Hepatocyte (in vitro differentiated cells): ENCODE measurements at regions not wholly inside any gene's neighbourhood (a gene's known extent, or its start where the extent isn't known, plus 50 kb on each side); places are given as distances from the start of the nearest gene placed in this dataset.

Experiments used
- EZH2phosphoT487 ChIP-seq: fragments of 200-600 bp; sonication (generic); IDR thresholded peaks from one replicate; pipeline ENCODE4 v1.6.1; 2018; ENCODE audit warnings: antibody characterized with exemption, mild to moderate bottlenecking, low read depth, moderate library complexity; ENCODE audit not compliant: unreplicated experiment, severe bottlenecking
- TF ChIP-seq, protein P1 (sequence below): fragments of 200-600 bp; sonication (generic); IDR thresholded peaks from 2 replicates; pipeline ENCODE4 v1.5.1; 2016; ENCODE audit warnings: antibody characterized with exemption, mild to moderate bottlenecking; ENCODE audit not compliant: poor library complexity

DNA sequence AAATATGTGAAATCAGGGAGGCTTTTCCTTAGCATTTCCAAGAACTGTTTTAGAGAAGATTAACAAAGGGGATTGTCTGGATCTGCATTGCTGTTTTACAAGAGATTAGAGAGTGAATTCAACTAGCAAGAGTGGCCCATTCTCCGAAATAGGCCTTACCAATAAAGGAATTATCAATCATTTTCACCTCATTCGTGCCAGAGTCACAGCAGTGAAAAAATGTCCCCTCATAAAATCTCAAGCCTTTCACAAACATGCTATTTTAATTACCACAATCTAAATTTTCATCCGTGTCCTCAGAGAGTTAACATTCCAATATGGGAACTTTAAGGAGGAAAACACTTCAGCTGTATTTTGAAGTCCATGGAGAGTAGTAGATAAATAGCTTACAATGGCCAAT, 979.6 kb downstream of the RPA4 start:
- TF ChIP-seq, protein P1, sequence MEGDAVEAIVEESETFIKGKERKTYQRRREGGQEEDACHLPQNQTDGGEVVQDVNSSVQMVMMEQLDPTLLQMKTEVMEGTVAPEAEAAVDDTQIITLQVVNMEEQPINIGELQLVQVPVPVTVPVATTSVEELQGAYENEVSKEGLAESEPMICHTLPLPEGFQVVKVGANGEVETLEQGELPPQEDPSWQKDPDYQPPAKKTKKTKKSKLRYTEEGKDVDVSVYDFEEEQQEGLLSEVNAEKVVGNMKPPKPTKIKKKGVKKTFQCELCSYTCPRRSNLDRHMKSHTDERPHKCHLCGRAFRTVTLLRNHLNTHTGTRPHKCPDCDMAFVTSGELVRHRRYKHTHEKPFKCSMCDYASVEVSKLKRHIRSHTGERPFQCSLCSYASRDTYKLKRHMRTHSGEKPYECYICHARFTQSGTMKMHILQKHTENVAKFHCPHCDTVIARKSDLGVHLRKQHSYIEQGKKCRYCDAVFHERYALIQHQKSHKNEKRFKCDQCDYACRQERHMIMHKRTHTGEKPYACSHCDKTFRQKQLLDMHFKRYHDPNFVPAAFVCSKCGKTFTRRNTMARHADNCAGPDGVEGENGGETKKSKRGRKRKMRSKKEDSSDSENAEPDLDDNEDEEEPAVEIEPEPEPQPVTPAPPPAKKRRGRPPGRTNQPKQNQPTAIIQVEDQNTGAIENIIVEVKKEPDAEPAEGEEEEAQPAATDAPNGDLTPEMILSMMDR, result no peak
- no peak for TF ChIP-seq EZH2phosphoT487
